Mucosa of rectum (tissue), 2 donors: ENCODE measurements at regions not wholly inside any gene's neighbourhood (a gene's known extent, or its start where the extent isn't known, plus 50 kb on each side); places are given as distances from the start of the nearest gene placed in this dataset.

ENCODE experiments used
- H3K27ac ChIP-seq, 2 donors: one replicate each; pipeline ENCODE4 v1.7.0; 2013; ENCODE audit warnings: inconsistent platforms in 2 of 2, low read depth in 2 of 2, low read length in 2 of 2
- H3K27me3 ChIP-seq, 2 donors: one replicate each; pipeline ENCODE4 v1.7.0; 2013; ENCODE audit warnings: low read length in 2 of 2; ENCODE audit not compliant: control insufficient read depth in 2 of 2, insufficient read depth in 2 of 2
- H3K36me3 ChIP-seq, 2 donors: one replicate each; pipeline ENCODE4 v1.7.0; 2013; ENCODE audit warnings: low read length in 2 of 2; ENCODE audit not compliant: control insufficient read depth in 2 of 2, insufficient read depth in 2 of 2
- H3K4me1 ChIP-seq, 2 donors: one replicate each; pipeline ENCODE4 v1.7.0; 2013; ENCODE audit warnings: low read length in 2 of 2, mild to moderate bottlenecking in 1 of 2; ENCODE audit not compliant: control insufficient read depth in 2 of 2, insufficient read depth in 2 of 2
- H3K4me3 ChIP-seq, 2 donors: one replicate each; pipeline ENCODE4 v1.7.0; 2013; ENCODE audit warnings: low read length in 2 of 2
- H3K9ac ChIP-seq, 2 donors: one replicate each; pipeline ENCODE4 v1.7.0; 2013; ENCODE audit warnings: low read length in 2 of 2, low read depth in 1 of 2, mild to moderate bottlenecking in 1 of 2
- H3K9me3 ChIP-seq, 2 donors: one replicate each; pipeline ENCODE4 v1.7.0; 2013; ENCODE audit warnings: low read length in 2 of 2; ENCODE audit not compliant: control insufficient read depth in 2 of 2
- donor health status: healthy.
- donor health status: Normal muscosa, but diverticular disease.

DNA sequence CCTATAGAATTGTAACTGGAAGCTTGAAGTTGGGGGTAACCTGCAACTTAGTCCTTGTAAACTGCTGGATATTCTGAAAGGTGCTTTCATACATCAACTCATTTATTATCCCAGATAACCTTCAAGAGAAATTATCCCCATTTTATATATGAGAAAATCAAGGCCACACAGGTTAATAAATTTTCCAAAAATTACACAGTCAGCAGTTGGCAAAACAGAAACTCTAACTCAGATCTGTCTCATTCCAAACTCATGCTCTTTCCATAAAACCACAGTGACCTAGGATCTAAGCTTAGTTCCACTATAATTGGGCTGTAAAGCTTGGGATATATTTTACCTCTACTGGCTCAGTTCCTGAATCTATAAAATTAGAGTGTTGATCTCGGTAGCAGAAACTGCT is 167.6 kb upstream of the DDX18 start:
- no peak overlapping the region for H3K9ac ChIP-seq

DNA sequence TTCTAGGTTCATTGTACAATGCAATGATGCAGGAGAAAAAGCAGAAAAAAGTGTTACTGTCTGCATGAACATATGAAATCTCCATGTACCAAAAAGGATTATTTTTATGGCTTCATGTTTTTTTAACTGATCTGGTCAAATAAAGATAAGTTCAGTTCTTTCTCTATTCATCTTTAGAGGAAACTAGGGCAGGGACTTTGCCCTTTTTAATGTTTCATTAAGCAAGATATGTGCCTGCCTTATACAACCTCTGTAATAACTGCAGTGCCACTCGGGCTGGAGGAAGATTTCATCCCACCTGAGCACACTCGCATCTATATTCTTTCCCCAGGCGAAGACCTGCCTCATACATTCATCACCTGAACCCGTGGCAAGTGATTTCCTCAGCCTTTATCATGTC is 157.9 kb upstream of the DDX18 start:
- Histone ChIP-seq H3K4me3 (no peak overlapping the region), H3K4me1 (no peaks in the 10 kb centered on the region), H3K27me3 (no peaks in the 10 kb centered on the region), H3K36me3 (no peaks in the 10 kb centered on the region), H3K27ac (no peak overlapping the region), H3K9ac (no peak overlapping the region), H3K9me3 (no peaks in the 10 kb centered on the region)

More for the DNA sequence above, 167.6 kb upstream of the DDX18 start:
- Histone ChIP-seq H3K27me3 (no peaks in the 10 kb centered on the region), H3K9me3 (no peaks in the 10 kb centered on the region), H3K4me3 (no peak overlapping the region), H3K36me3 (no peaks in the 10 kb centered on the region), H3K4me1 (no peaks in the 10 kb centered on the region), H3K27ac (no peak overlapping the region)

DNA sequence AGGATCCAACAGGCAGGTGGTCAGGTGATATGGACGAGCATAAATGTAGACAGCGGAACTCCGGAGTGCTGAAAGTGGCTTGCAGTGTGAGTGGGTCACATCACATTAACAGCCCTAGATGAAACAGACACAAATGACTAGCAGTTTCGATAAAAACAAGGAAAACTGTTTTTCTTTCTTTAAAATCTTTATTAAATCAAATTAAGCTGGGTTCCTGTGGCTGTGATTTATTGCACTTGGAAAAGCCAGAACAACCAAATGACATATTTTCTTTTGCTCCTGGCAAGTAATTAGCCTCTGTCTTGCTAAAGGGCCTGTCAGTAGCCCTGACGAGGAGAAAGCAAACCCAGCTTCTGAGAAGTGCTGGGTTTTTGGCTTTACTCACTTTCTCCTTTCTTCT is 152.9 kb upstream of the DDX18 start:
- Histone ChIP-seq H3K9ac (no peak overlapping the region), H3K4me3 (no peak overlapping the region), H3K27ac (no peak overlapping the region), H3K4me1 (no peaks in the 10 kb centered on the region), H3K36me3 (no peaks in the 10 kb centered on the region), H3K27me3 (no peaks in the 10 kb centered on the region), H3K9me3 (no peaks in the 10 kb centered on the region)

DNA sequence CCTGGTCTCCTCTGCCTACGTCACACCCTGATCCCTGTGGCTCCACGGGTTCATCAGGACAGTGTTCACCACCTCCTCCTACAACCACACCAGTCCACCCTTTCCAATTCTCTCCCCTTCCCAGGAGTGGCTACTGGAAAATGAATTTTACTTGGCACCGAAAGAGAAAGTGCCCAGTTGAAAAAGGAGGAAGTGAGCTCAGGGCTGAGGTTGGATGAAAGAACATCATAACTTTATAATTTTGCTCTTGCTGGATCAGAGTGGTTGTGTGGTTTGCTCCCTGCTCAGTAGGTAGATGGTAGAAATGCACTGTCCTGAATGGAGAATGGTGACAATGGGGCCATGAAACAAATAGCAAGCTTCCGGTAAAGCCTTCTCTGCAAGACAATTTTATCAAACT is 140.3 kb upstream of the DDX18 start:
- H3K4me1 ChIP-seq, result no peaks in the 10 kb centered on the region
- H3K27ac ChIP-seq, result no peak overlapping the region
- H3K9me3 ChIP-seq, result peaks cover 0 to 2% of the 10 kb centered on the region in 2 donors
- no peaks in the 10 kb centered on the region for H3K27me3 ChIP-seq
- no peak overlapping the region for H3K9ac ChIP-seq
- no peak overlapping the region for H3K4me3 ChIP-seq
- no peaks in the 10 kb centered on the region for H3K36me3 ChIP-seq

DNA sequence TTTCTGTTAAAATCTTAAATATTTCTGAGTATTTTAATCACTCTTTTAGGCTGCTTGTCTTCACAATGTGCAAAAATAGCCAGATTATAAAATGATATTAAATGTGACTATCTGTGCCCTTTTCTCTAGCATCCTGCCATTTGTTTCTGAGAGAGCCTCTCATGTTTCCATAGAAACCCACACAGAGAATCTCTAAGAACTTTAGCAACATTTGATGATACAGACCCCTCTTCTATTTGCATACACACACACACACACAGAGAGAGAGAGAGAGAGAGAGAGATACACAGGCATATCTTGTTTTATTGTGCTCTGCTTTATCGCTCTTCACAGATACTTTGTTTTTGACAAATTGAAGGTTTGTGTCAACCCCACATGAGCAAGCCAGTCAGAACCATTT is 134.5 kb upstream of the DDX18 start:
- H3K27me3 ChIP-seq, result no peaks in the 10 kb centered on the region
- no peak overlapping the region for H3K4me3 ChIP-seq

DNA sequence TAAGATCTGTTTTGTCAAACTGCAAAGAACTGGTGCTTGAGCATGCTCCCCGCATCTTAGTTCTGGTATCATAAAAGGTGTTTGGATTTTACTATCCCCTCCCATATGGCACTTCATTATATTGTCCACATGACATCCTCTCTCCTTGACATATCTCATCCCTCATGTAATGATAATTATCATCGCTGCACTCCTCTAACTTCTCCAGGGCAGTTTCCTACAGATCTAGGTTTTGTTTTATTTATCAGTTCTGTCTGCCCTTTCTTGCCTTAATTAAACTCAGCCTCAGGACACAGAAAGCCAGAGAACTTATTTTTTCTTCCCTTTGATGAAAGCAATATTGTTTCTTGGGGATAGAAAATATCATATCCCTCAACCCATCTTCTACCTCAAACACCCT is 129.6 kb upstream of the DDX18 start:
- Histone ChIP-seq H3K4me3 (no peak overlapping the region), H3K36me3 (no peaks in the 10 kb centered on the region), H3K27ac (no peak overlapping the region), H3K9ac (no peak overlapping the region), H3K27me3 (no peaks in the 10 kb centered on the region), H3K9me3 (no peaks in the 10 kb centered on the region), H3K4me1 (no peaks in the 10 kb centered on the region)

More for the DNA sequence above, 134.5 kb upstream of the DDX18 start:
- no peaks in the 10 kb centered on the region for H3K9me3 ChIP-seq
- no peaks in the 10 kb centered on the region for H3K4me1 ChIP-seq
- no peak overlapping the region for H3K27ac ChIP-seq
- H3K36me3 ChIP-seq, result no peaks in the 10 kb centered on the region
- H3K9ac ChIP-seq, result no peak overlapping the region

DNA sequence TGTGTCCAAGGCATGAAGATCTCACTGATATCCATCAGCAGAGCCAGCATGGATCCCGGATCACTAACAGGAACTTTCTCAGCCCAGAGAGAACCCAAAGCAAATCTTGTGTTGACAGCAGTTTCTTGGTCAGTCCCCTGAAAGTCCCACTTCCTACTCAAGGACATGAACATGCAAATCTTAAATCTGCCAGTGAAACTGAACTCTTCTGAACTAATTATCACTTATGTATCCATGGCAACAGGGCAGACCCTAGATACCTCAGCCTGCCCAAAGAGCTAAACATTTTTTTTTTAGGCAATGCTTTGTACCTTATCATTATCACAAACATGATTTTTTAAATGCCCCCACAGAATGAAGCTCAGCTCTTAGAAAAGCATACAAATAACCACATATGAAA is 127.8 kb upstream of the DDX18 start:
- Histone ChIP-seq H3K9me3 (no peaks in the 10 kb centered on the region), H3K4me1 (no peaks in the 10 kb centered on the region), H3K4me3 (no peak overlapping the region), H3K27ac (no peak overlapping the region), H3K9ac (no peak overlapping the region), H3K36me3 (no peaks in the 10 kb centered on the region), H3K27me3 (no peaks in the 10 kb centered on the region)

DNA sequence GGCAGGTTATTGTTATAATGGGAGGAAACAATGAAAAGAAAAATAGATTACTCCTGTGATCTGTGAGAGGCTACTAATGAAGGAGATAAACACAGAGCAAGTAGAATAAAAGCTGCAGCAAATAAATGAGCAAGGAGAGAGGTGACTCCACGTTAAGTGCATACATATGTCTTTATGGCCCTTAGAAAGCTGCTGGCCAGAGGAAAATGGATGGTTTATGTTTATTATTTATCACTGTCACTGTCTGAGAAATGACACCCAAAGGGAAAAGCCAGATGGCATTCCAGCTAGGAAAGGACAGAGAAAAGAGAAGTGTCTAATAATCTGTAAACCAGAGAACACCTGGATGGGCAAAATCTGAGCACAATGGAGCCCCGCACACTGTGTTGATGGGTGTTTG is 122.9 kb upstream of the DDX18 start:
- Histone ChIP-seq H3K27ac (no peak overlapping the region), H3K27me3 (no peaks in the 10 kb centered on the region), H3K9me3 (no peaks in the 10 kb centered on the region), H3K9ac (no peak overlapping the region), H3K36me3 (no peaks in the 10 kb centered on the region), H3K4me1 (no peaks in the 10 kb centered on the region), H3K4me3 (no peak overlapping the region)

DNA sequence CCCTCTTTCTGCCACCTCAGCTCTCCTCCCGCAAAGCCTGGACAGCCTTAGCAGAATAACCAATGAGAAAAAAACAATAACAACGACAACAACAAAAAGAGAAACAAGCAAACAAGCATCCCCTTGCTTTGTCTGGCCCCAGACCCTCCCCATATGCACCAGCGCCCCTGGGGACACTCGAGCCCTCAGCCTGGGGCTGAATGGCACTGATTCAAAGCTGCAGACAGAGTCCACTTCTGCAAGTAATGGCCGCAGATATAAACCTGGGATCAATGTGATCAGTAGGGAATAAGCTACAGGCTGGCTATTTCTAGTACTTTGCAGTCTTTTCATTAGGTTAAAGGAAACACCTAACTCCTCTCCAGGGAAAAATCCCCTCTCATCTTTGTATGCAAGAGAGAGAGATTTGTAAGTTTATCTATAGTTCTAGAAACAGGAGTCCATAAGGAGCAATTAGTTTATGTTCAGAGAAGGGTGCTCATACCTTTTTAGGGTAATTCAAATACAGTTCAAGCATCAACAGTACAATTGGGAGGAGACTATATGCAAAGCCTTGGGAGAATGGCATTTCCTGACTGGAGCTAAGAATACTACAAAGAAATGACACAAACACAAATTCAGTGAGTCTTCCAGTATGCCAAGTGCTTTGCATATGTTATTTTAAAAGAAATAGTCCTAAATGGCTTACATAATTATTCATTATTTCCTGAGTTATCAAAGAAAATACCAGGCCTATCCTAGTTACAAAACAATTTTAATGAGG is 122.3 kb upstream of the DDX18 start:
- Histone ChIP-seq H3K27ac (no peak overlapping the region), H3K4me3 (no peak overlapping the region), H3K9ac (no peak overlapping the region), H3K4me1 (no peaks in the 10 kb centered on the region), H3K9me3 (no peaks in the 10 kb centered on the region), H3K36me3 (no peaks in the 10 kb centered on the region), H3K27me3 (no peaks in the 10 kb centered on the region)

DNA sequence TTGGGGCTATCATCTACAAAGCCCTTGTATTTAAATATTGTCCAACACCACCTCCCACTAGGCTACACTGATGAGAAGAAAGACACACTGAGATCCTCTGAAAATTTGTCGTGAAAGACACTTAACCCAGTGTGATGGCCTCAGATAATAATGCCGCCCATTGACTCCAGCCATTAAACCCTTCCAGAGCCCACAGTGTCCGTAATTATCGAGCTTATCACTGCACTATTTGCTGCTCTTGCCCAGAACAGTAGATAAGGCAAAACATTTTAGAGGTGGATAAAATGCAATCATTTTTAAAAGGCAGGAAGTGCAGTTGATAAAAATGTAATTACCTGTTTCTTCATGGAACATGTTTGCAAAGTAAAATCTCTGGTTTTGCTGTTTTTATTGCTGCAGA is 121.3 kb upstream of the DDX18 start:
- Histone ChIP-seq H3K4me1 (no peaks in the 10 kb centered on the region), H3K36me3 (no peaks in the 10 kb centered on the region), H3K4me3 (no peak overlapping the region), H3K27me3 (no peaks in the 10 kb centered on the region), H3K9me3 (no peaks in the 10 kb centered on the region), H3K9ac (no peak overlapping the region), H3K27ac (no peak overlapping the region)

DNA sequence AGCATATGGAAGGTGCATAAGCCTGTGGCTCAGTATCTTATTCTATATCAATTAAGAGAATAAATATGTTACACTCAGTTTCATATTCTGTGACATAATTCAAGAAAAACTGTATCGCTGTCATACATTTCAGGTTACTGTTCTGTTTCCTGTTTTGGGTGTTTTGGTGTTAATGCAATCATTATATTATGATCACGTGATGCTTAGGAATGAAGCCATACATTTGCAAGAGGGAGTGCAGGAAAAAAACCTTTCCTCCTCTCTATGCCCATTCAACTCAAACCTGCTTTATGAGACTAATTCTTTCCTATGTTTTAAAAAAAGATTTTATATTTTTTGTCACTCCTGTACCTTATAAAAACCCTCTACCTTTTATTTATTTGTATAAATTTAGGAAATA is 120.8 kb upstream of the DDX18 start:
- Histone ChIP-seq H3K9me3 (no peaks in the 10 kb centered on the region), H3K27ac (no peak overlapping the region), H3K27me3 (no peaks in the 10 kb centered on the region), H3K9ac (no peak overlapping the region), H3K4me1 (no peaks in the 10 kb centered on the region), H3K36me3 (no peaks in the 10 kb centered on the region), H3K4me3 (no peak overlapping the region)
